IPS-NIHi7 (cell line): ENCODE measurements at regions not wholly inside any gene's neighbourhood (a gene's known extent, or its start where the extent isn't known, plus 50 kb on each side); places are given as distances from the start of the nearest gene placed in this dataset.
A peak's percentile ranks its signal among the peaks of the same experiment; 100 is the strongest.
"Not testable (repeated sequence)": the region's sequence is repeated elsewhere in the genome, so short reads cannot be mapped to it uniquely, and the experiment has no call there.

Experiments
- DNase-seq: peaks from one replicate; pipeline ENCODE4 v3.0.0; 2012; ENCODE audit warnings: mixed read lengths; ENCODE audit errors: extremely low spot score

DNA sequence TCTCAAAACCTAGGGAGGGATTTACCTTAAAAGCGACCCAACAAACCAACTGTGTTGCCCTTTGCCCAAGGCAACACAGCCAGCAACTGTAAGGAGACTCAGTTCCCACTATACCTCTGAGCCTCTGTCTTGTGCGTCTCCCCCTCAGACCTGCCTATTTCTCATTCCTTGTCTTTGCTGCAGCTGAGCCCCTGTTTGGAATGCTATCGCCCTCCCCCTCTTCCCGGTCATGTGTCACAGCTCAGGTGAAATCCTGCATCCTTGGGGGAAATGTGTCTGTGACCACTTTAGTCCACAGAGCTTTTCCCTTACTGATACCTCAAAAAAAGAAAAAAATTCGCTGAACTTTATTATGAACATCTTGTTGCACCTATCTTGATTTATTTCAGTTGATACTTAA lies 52.0 kb upstream of the LRIG1 start:
- DNase-seq, result peak; percentile 31

DNA sequence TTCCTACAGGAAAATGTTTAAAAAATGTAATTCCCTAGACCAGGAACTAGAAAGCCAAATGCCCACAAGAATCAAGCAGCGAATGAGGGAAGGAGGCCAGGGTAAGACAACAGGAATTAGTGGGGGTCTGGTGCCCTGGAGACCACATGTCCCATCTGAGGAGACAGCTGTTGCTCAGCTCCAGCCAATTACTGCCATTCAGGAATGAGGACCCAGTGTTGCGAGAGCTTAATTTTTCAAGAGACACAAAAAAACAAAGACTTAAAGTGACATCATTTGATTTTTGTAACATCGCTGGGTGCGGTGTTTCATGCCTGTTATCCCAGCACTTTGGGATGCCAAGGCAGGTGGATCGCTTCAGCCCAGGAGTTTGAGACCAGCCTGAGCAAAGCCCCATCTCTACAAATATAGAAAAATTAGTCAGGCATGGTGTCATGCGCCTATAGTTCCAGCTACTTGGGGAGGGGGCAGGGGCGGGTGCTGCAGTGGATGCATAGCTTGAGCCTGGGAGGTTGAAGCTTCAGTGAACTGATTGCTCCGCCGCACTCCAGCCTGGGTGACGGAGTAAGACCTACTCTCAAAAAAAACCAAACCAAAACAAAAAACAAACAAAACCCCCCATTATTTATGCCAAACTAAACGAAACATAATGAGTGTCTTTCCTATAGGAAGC lies 52.8 kb upstream of the LRIG1 start:
- DNase-seq, result no peak

GRCh38 chr3:66554178-66554577 lies 53.4 kb upstream of the LRIG1 start:
- DNase-seq, result no peak

DNA sequence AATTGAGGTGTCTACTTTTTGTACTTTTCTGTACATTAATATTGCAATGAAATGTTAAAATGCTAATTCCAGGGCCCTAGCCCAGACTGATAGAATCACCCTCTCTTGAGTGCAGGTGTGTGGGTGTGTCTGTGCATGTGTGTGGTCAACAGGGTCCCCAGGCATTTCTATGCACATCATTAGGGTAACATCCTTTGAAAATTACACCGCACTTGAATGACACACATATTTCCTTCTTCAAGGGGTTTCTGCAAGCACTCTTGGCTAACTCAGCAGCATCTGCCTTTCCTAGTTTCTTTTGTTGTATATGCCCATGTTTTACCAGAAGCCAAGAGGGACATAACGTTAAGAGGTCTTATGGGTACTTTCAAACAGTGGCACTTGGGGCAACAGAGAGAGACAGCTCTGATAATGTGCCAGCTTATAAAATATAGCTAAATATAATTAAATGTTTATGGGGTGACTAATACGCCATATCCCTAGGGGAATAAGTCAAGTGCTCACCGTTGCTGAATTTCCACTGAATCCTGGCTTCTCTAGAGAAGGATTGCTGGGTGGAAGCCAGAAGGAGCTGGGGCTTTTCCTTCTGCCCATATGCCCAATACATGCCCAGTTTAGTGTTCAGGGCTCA lies 54.5 kb upstream of the LRIG1 start:
- no peak for DNase-seq

DNA sequence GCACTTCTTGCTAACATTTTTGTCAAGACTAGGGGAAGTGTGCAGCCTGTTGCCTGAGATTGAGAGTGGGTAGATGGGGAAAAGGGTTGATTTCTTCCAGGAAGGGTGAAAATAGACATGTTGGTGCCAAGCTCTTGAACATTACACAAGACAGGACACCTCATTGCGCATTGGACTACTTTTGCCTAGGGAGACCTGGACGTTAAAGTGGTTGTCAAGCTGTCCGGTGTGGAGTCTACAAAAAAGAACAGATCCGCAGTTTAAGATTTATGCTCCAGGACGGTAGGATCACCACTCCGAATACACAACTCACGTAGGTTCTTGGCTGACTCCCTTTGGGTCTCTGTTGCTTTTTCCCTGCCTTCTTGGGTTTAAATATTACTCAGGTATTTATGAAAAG lies 56.3 kb upstream of the LRIG1 start:
- DNase-seq, result no peak

DNA sequence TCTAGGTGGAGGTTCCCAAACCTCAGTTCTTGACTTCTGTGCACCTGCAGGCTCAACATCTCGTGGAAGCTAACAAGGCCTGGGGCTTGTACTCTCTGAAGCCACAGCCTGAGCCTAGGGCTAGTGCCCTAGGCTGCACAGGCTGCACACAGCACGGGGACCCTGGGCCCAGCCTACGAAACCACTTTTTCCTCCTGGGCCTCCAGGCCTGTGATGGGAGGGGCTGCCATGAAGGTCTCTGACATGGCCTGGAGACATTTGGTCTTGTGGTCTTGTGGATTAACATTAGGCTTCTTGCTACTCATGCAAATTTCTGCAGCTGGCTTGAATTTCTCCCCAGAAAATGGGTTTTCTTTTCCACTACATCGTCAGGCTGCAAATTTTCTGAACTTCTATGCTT lies 59.1 kb upstream of the LRIG1 start:
- DNase-seq, result not testable (repeated sequence)

GRCh38 chr3:66561367-66561766 lies 60.5 kb upstream of the LRIG1 start:
- DNase-seq, result no peak

DNA sequence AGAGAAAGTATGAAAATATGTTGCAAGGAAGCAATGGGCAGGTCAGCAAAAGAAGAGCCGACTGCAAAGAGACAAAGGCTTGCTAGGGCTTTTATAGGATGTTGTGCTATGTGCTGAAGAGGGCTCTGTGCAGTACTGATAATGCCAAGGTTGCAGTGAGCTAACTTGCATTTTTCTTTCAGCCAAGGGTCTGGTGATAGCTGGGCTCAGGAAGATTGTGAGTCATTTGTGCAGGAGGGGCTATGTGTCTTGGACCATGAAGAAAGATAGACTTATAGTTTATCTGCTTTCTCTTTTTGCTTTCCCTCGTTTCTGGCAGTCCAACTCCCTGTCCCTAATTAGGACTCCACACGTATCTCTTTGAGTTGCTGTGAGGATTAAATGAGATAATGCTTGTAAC lies 64.5 kb upstream of the LRIG1 start:
- DNase-seq, result no peak

DNA sequence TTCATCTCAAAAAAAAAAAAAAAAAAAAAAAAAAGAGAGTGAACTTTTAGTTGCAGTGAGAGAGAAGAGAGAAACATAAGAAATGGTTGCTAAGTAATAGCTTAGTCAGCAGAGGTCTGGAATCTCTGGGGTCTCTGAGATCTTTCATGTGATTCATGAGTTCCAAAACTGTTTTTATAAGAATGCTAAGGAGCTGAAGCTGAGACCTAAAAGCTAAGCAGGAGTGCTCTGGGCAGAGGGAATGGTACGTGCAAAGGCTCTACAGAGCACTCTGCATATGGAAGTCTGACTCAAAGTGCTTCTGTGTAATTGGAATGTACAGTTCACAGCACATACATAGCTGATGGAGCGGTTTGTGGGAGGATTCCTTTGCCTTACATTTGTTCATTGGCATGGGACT lies 66.3 kb upstream of the LRIG1 start:
- DNase-seq, result no peak

GRCh38 chr3:66572090-66572675 lies 71.4 kb upstream of the LRIG1 start:
- DNase-seq, result no peak

GRCh38 chr3:66572938-66573710 lies 72.3 kb upstream of the LRIG1 start:
- DNase-seq, result peak; percentile 84

DNA sequence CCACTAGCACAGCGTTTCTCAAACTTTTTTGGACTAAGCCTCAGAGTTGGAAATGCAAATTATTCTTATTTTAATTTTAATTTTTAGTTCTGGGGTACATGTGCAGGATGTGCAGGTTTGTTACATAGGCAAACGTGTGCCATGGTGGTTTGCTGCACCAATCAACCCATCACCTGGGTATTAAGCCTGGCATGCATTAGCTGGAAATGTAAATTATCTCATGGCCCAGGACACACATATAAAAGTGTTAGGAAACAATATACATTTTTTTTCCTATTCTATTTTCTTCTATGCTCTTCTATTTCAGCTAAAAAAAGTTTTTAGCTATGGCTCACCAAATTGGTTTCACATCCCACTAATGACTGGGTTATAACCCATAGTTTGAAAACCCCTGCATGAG lies 73.3 kb upstream of the LRIG1 start:
- DNase-seq, result no peak

GRCh38 chr3:66577426-66578203 lies 76.8 kb upstream of the LRIG1 start:
- DNase-seq, result no peak

- DNase-seq, result no peak
Measured at GRCh38 chr3:66581256-66581655, 80.4 kb upstream of the LRIG1 start.

DNA sequence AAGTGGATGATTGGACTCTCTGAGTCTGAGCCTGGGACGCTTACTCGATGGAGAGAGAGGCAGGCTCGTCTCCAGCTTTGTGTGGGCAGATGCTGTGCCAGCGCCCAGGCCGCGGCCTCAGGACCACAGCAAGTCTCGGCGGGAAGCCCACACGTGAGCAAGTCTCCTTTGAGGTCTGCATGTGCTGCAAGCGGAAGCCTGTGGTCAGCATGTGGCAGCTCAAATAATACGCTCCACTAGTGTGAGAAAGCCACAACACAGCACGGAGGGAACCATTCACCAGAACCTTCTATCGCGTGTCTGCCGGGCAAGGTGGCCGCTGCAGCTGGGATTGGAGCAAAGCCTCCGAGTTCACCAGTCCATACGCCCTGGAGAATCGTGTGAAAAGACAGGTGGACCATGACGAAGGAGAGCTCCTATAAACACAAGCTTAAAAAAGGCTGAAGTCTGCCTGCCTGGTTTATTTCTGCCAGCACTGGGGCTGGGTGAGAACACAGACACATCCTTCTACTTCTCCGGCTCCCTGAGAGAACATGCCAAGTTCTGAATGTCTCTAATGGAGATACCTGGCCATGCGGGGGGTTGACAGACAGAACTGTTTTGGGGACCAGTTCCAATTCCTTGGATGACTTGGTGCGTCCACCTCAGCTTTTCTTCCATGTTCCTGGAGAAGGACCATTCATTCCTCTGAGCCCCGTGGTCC lies 82.0 kb upstream of the LRIG1 start:
- no peak for DNase-seq

- DNase-seq, result no peak
Measured at GRCh38 chr3:66583424-66584040, 82.7 kb upstream of the LRIG1 start.

- no peak for DNase-seq
Measured at GRCh38 chr3:66585520-66586095, 84.8 kb upstream of the LRIG1 start.

DNA sequence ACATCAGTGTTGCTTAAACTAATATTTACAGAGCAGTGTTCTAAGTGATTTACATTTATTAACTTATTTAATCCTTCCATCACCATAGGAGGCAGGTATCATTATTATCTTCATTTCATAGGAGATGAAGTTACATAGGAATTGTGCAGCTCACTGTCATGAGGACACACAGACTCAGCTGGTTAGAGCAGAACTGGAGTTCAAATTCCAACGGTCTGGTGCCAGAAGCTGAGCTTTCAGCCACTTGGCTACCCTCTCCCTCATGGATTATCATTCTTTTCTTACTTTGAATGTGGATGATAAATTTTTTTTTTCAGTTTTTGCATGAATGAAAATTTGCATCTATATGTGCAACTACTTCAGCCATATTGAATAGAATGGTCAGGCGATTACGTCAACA lies 86.0 kb upstream of the LRIG1 start:
- DNase-seq, result no peak

- no peak for DNase-seq
Measured at GRCh38 chr3:66588340-66588847, 87.6 kb upstream of the LRIG1 start.
